HG03025 (cell line): ENCODE measurements at regions not wholly inside any gene's neighbourhood (a gene's known extent, or its start where the extent isn't known, plus 50 kb on each side); places are given as distances from the start of the nearest gene placed in this dataset.

Experiments
- ATAC-seq: cut with Tn5 transposase; IDR thresholded peaks from one replicate; pipeline ENCODE4 v1.9.1; 2021; ENCODE audit warnings: mild to moderate bottlenecking, moderate library complexity; ENCODE audit not compliant: unreplicated experiment, low FRiP score

DNA sequence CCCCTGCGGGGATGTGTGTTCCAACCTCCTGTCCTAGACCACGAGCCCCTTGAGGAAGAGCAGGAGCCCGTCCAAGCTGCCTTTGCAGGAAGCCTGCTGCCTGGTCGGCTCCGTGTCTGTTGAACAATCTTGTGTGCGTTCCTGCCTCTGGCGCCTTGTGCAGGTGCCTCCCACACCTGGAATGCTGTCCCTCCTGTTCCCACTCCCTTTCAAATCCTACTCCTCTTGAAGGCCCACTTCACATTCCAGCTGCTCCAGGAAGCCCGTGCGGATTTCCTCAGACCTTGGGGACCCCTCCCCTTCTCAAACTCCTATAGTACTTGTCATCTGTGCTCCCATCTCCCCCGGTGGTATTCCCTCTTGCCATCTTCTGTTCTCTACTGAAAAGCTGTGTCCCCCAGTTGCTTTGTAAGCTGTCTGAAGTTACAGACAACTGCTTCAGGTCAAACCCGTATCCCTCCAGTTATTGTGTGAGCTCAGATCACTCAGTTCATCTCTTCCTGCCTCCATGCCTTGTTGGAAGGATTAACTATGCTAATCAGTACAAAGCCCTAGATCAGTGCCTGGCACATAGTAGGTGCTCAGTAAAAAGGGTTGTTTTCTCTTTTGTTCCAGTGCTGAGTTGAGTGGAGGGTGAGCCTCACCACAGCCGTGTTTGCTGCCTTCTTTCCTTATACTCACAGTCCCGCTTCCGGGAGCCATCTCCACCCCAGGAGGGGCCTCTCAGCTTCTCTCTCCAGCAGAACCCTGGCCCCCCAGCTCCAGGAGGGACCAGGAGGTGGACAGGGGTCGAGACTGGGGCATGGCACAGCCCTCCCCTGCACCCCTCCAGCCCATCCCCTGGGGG, 241.8 kb upstream of the CIBAR2 start:
- no peak for ATAC-seq

DNA sequence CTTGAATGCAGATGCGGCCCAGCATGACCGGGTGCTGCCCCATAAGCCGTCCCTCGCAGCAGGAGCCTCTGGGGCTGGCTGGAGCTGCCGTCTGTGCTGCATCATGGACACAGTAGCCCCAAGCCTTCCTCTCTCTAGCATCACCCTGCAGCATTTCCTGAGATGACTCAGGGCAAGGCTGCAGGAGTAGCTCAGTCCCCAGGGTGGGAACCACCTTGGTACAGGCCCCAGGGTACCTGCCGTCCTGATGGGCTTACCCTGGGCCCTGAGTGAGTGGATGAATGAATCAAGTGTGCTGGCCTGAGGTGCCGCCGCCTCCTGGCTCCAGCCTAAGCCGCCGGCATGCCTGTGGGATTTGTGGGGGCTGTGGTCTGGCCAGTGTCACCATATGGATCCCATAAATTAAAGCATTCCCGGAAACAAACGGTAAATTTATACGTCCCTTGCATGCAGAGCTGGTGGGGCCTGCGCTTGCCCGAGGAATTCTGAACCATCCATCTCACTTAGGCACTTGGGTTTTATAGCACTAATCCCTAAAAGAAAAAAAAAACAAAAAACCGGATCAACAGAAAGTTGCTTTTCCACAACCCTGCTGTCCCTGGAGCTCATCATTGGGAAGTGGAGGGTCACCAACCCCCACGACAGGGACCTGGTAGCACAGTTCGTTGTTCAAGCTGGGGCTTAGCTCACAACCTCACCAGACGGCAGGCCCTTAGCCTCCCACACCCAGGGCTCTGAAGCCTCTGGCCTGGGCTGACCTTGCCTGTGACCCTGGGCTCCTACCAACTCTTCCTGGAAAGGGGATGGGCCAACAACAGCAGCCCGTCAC, 242.6 kb upstream of the CIBAR2 start:
- ATAC-seq, result no peak

DNA sequence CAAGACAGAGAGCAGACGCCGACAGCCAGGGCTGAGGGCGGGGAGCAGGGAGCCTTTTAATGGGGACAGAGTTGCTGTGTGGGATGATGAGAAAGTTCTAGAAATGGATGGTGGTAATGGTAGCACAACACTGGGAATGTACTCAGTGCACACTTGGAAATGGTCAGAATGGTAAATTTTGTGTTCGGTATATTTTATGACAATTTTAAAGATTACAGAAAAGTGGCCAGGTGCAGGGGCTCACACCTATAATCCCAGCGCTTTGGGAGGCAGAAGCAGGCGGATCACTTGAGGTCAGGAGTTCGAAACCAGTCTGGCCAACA, 243.2 kb upstream of the CIBAR2 start:
- no peak for ATAC-seq

DNA sequence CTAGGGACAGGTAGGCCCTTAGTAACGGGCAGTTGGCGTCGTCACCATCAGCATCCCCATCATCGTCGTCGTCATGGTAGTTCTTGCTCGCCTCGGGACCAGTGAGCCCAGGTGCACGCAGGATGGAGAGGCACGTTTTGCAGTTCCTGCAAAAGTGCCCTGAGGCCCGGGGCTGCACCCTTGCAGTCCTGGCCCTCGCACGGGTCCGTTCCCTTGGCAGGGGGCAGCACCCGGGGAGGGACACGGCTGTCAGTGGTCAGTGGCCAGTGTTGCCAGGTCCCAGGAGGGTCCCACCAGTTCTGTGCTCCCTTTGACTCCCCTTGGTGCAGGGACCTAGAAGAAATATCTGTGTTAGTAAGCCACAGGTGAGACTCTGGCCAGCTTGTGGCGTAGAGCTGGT, 243.9 kb upstream of the CIBAR2 start:
- ATAC-seq, result no peak

DNA sequence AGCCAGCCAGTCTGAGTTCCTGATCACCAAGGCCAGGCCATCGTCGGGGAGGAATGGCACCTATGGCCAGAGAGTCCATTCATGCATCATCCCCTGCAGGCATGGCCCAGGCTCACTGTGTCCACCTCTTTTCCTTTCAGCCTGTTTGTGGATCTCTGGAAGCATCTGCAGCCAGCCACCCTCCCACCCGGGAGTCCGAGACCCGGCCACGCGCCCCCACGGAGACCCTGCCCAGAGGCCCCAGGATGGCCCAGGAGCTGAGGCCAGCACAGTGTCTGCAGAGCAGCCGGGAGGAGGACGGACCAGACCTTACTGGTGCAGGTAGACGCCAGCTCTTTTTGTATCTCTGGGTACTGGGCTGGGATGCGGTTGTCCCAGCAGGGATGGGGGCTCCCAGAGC, 245.1 kb upstream of the CIBAR2 start:
- ATAC-seq, result no peak

DNA sequence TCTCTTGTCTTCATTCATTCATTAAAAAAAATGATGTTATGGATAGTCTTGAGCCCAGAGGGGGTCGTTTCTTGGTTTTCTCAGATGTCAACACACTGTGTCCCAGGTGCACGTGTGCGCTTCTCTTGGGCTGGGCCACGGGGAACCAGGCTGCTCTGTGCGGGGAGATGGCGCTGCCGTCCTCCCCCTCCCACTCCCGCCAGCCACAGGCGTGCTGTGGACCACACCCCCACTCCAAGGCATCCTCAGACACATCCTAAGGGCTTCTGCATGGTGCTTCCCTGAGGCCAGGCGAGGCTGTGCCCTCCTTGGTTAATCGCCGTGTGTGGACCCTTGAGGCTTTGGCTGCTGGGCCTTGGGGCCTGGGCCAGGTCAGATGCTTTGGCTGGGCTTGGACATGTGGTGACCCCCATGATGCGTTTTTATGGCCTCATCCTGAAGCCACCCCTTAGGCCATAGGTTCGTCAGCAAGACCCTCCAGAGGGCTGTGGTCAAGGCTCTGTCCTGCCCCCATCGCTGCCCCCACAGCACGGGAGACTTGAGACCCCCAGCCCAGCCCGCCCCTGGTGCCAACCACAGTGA, 245.7 kb upstream of the CIBAR2 start:
- no peak for ATAC-seq

DNA sequence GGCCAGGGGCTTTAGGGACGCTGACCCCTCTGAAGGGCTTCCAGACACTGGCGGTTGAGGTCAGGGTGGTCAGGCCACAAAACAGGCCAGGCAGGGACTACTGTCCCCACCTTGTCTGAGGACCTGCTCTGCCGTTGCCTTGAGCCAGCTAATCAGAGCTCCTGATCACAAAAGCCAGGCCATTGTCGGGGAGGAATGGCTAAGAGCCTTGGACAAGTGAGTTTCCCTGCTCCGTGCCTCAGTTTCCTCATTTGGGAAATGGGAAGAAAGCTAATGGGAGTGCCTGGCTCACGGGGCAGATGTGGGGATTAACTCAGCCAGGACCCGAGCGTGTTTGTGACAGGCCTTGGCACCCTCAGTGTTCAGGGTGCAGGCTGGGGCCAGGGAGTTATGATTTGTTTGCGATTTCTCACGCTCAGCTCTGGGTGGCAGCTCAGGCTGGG, 246.5 kb upstream of the CIBAR2 start:
- ATAC-seq, result no peak

DNA sequence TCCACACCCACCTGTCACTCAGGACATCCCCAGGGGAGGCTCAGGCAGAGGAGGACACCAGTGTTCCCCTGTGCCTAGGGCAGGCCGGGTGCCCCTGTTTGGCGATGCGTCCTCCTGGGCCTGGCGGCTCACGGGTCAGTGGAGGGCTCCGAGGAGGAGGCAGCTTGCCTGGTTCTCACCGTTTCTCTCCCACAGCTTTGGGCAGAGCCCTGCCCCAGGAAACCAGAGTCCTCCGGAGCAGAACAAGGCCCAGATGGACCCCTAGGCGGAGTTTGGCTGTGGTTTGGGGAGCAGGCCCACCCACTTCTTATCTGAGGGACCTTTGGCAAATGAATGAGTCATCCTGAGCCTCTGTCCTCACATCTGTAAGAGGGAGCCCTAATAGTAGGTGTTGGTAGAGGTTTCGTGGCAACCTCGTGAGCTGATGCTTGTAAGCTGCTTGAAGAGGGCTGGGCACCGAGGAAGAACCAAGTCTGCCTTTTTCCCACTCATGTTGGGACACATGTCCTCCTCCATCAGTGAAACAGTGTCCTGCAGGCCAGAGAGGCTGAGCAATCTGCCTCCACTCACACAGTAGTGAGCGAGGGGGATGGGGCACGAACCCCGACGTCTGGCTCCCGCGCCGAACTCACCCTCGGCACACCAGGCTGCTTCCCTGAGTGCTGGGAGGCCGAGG, 247.0 kb upstream of the CIBAR2 start:
- ATAC-seq, result no peak

DNA sequence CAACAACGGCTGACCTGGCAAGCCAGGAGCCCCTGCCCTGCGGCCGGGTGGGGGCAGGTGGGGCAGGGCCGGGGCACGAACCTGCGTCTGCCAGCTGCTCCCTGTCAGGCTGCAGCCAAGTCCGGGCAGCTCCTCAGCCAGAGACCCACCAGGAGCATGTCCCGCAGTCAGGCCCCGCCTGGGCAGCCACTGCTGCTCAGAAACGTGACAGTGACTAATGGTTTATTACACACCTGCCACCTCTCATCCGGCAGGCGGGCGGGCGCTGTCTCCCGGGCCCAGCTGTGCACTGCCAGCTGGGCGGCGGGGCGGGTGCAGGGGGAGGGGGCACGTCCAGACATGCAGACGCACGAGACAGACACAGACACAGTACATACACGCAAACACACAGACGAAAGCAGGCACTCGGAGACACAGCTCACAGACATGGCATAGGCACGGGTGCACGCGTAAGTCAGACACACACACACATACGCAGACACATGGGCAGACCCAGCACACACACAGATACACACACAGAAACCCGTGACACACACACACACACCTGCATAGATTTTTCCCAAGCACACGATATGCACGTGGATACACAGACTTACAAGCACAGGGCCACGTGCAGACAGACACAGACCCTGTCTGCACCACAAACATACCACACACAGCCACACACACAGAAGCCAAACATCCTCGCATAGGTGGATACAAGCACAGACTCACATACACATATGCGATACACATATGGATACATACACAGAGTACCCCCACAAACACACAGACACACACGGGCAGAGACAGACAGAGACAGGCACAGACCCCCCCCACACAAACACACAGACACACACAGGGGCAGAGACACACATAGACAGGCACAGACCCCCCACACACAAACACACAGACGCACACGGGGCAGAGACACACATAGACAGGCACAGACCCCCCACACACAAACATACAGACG, 248.3 kb upstream of the CIBAR2 start:
- ATAC-seq, result no peak

DNA sequence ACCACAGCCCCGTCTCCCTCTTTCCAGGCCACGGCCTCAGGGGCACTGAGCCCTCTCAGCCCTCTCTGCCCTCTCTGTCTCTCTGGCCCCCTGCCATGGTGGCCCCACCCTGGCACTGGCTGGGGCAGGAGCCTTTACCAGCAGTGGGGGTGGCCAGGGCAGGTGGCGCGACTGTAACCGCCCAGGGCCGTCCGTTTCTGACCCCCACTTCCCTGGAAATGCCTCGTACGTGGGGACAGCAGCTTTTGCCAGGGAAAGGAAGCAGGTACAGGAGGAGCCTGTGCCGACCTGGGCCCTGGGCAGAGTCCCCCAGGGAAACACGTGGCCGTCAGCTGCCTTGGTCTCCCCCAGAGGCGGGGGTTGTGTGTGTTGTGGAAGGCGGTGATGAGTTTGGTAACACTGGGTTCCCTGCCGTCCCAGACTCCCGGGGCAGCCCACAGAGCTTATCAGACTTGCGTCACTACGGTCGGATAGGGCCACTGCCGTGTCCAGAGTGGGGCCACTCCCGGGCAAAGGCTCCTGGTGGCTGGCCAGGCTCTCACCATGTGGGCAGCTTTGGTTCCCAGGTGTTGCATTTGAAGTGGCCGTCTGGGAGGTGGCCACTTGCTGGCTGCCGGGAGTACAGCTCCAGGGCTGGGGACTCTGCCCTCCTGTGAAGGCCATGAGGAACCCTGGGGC, 249.3 kb upstream of the CIBAR2 start:
- no peak for ATAC-seq

DNA sequence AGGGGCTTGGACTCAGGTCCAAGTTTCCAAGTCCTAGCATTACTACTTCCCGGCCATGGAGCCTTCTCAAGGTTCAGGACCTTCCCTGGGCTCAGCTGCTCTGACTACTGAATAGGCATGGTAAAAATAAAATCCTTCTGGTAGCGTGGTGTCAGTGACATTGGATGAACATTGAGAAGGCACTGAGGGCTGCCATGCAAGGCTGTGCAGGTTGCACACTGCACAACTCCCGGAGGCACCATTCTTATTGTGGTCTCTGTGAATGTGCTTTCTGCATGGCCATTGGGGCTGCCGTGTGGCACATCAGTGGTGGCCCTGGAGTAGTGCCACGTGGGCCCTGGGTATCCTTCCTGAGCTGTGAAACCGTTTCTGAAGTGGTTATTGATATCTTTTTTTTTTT, 250.2 kb upstream of the CIBAR2 start:
- no peak for ATAC-seq

DNA sequence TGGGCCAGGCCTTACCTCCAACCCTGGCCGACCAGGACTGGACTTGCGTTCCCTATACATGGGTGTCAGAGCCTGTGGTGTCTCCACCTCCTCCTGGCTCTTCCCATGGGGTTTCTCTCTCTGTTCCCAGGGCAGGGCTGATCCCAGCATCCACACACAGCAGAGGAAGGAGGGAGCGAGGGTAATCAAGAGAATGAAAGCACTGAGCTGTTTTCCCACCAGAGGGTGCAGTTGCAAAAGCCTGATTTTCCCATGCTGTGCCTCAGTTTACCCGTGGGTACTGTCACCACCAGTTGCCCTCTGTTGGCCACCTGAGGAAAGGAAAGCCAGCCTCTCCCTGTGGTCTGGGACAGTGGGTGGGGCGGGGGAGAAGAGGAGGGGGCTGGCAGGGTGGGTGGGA, 249.7 kb upstream of the GSE1 start:
- no peak for ATAC-seq

DNA sequence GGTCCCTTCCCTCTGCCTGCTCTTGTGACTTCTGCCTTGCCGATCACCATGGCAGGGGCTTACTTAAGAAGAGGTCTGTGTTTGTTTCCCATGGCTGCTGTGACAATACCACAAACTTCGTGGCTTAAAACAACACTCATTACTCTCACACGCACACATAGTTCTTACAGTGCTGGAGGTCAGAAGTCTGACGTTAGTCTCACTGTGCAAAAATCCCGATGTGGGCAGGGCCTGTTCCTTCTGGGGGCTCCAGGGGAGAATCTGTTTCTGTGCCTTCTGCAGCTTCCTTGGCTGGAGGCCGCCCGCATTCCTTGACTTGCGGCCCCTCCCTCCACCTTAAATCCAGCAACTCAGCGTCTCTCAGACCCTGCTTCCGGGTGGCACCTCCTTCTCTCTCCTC, 249.2 kb upstream of the GSE1 start:
- no peak for ATAC-seq

DNA sequence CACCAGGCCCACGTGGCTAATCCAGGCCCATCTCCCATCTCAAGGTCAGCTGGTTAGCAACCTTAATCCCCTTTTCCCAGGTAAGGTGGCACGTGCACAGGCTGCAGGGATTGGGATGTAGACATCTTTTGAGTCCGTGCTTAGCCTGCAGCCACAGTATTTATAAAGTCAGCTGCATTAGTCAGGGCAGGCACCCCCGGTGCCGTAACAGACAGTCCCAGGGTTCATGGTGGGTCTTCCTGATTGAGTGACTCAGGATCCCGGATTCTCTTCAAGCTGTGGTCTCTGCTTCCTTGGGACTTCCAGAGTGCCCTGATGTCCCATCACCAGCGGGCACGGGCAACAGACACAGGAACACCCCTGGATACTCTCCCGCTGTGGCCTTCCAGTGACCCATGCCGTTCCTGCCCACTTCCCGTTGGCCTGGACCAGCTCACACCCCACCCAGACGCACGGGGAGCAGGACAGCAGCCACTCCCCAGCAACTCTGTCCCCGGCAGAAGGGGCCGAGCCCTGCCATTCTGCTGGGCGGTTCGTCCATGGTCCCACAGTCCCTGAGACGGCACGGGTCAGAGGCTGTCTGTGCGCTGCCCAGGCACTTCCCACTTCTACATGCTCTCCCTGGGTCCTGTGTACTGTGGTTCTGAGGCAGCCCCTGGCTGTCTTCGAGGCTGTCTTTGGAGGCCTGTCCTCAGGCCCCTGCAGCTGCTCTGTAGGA, 248.6 kb upstream of the GSE1 start:
- no peak for ATAC-seq

DNA sequence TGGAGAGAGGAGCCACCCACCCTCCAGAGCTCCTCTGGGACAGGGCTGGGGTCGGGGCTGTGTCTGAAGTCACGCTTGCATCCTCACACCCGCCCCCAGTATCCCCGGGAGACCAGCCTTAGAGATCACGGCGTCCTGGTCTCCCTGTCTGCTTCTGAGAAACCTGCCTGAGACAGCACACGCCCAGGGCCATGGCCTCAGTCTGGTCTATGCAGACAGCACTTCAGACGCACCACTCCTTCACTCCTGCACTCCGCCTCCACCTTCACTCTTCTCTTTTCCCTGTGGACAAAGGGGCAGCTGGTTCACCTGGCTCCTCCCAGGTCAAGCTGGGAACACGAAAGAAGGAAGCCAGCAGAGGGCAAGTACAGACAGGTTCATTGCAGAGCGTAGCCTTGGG, 248.0 kb upstream of the GSE1 start:
- no peak for ATAC-seq

DNA sequence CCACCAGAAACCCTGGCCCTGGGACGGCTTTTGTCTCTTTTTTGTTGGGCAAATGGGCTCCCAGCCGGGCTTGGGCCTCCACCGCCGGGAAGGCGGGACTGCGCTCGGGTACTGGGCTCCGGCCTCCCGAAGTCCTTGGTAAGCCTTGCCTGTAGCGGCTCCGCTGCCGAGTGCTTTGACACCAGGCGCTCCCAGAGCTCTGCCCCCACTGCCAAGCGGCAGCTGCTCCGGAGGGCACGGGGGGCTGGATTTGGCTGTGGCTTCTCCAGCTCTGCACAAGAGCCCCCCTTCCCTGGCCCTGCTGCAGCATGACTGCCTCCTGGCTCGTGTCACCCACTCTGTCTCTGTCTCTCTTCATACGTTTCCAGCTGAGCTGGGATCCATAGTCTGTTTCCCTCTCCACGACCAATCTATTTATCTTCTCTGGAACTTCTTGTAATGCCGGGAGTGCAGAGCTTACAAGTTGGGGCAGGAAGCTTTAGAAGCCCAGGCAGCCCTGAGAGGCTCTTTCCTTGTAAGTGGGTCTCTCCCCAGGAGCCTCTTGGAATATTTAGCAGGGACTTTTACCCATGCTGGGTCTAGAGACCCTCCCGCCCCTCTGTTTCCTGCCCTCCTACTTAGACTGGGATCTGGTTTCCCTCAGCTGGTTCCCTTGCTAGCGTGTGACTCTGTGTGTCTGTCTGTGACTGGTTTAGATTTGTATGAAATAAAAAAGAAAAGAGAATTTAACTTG, 246.9 kb upstream of the GSE1 start:
- ATAC-seq, result no peak

DNA sequence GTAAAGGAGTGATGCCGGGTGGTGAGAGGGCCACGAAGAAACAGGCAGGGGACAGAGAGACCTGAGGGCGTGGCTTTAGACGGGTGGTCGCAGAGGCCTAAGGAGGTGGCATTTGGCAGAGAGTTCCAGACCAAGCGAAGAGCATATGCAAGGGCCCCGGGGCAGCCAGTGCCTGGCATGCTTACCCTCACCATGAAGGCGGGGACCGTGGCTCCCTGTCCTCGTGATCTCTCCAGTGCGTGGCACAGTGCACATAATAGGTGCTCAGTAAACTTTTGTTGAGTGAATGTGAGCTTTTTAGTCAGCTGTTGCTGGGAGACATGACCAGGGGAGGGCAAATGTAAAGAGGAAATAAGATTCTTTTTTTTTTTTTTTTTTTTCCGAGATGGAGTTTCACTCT, 245.6 kb upstream of the GSE1 start:
- no peak for ATAC-seq

DNA sequence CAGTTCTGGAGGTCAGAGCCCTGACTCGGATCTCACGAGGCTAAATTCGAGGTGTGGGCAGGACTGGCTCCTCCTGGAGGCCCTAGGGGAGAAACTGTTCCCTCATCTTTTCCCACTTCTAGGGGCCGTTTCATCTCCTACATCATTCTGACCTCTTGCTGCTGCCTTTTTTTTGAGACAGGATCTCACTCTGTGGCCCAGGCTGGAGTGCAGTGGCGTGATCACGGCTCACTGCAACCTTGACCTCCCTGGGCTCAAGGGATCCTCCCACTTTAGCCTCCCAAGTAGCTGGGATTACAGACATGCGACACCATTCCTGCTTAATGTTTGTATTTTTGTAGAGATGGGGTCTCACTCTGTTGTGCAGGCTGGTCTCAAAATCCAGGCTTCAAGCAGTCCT, 244.1 kb upstream of the GSE1 start:
- no peak for ATAC-seq
